ENCODE measurements at regions not wholly inside any gene's neighbourhood (a gene's known extent, or its start where the extent isn't known, plus 50 kb on each side); places are given as distances from the start of the nearest gene placed in this dataset.

GRCh38 chr7:136496551-136496950 lies 371.9 kb upstream of the CHRM2 start:
- Histone ChIP-seq H3K9ac (ENCODE audit: low read depth, low read length, poor library complexity, severe bottlenecking) (no peak overlapping the region), H2AFZ (ENCODE audit: low read length) (no peak overlapping the region), H3K36me3 (ENCODE audit: insufficient read depth, low read length) (no peaks in the 10 kb centered on the region), H3K27me3 (ENCODE audit: insufficient read depth, low read length, poor library complexity, severe bottlenecking) (no peaks in the 10 kb centered on the region), H3K4me3 (ENCODE audit: low read length, poor library complexity, severe bottlenecking) (no peak overlapping the region), H3K9me2 (replicated peaks; ENCODE audit: low read depth, low read length) (no peaks in the 10 kb centered on the region), H3K4me1 (ENCODE audit: insufficient read depth, low read length, poor library complexity, severe bottlenecking) (no peaks in the 10 kb centered on the region), H4K20me1 (ENCODE audit: insufficient read depth, low read length, poor library complexity, severe bottlenecking) (no peaks in the 10 kb centered on the region), H3K9me3 (ENCODE audit: insufficient read depth, low read depth, low read length) (no peaks in the 10 kb centered on the region), H3F3A (ENCODE audit: low read depth) (no peaks in the 10 kb centered on the region), H3K4me2 (ENCODE audit: low read depth, low read length, poor library complexity, severe bottlenecking) (no peak overlapping the region), H3K79me2 (ENCODE audit: insufficient read depth, low read length) (no peaks in the 10 kb centered on the region)
- TF ChIP-seq, protein P1, sequence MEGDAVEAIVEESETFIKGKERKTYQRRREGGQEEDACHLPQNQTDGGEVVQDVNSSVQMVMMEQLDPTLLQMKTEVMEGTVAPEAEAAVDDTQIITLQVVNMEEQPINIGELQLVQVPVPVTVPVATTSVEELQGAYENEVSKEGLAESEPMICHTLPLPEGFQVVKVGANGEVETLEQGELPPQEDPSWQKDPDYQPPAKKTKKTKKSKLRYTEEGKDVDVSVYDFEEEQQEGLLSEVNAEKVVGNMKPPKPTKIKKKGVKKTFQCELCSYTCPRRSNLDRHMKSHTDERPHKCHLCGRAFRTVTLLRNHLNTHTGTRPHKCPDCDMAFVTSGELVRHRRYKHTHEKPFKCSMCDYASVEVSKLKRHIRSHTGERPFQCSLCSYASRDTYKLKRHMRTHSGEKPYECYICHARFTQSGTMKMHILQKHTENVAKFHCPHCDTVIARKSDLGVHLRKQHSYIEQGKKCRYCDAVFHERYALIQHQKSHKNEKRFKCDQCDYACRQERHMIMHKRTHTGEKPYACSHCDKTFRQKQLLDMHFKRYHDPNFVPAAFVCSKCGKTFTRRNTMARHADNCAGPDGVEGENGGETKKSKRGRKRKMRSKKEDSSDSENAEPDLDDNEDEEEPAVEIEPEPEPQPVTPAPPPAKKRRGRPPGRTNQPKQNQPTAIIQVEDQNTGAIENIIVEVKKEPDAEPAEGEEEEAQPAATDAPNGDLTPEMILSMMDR (conservative IDR thresholded peaks at IDR 0.05; ENCODE audit: low read length) = no peak

DNA sequence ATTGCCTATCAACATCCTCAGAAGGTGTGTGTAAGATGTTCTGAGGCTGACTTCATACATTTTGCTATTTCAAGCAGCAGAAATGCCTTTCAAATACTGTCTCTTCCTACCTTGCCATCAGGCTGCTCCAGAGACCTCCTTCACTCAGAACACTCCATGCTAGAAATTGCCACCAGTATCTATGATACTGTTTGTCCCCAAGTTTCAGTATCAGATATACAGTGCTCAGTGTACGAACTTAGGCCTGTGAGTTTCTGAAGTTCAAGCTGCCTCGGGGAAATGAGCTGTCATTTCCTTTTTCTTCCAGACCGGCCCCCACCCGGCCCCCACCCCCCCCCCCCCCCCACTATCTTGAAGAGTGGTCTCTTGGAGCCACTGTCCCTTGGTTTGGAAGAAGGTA lies 373.4 kb upstream of the CHRM2 start:
- H3K4me3 ChIP-seq (ENCODE audit: low read length, poor library complexity, severe bottlenecking) = no peak overlapping the region
- no peak overlapping the region for H2AFZ ChIP-seq (ENCODE audit: low read length)
- no peak overlapping the region for H3K4me2 ChIP-seq (ENCODE audit: low read depth, low read length, poor library complexity, severe bottlenecking)
- H3K9me2 ChIP-seq (replicated peaks; ENCODE audit: low read depth, low read length) = no peaks in the 10 kb centered on the region
- no peak overlapping the region for H3K9ac ChIP-seq (ENCODE audit: low read depth, low read length, poor library complexity, severe bottlenecking)
- H3K9me3 ChIP-seq (ENCODE audit: insufficient read depth, low read depth, low read length) = no peaks in the 10 kb centered on the region
- H4K20me1 ChIP-seq (ENCODE audit: insufficient read depth, low read length, poor library complexity, severe bottlenecking) = no peaks in the 10 kb centered on the region
- H3K79me2 ChIP-seq (ENCODE audit: insufficient read depth, low read length) = no peaks in the 10 kb centered on the region
- H3K36me3 ChIP-seq (ENCODE audit: insufficient read depth, low read length) = no peaks in the 10 kb centered on the region
- H3K27me3 ChIP-seq (ENCODE audit: insufficient read depth, low read length, poor library complexity, severe bottlenecking) = no peaks in the 10 kb centered on the region
- H3K4me1 ChIP-seq (ENCODE audit: insufficient read depth, low read length, poor library complexity, severe bottlenecking) = no peaks in the 10 kb centered on the region
- H3F3A ChIP-seq (ENCODE audit: low read depth) = no peaks in the 10 kb centered on the region
- TF ChIP-seq, protein P1 (conservative IDR thresholded peaks at IDR 0.05; ENCODE audit: low read length) = no peak
- no peak for TF ChIP-seq EZH2phosphoT487 (IDR thresholded peaks at IDR 0.05; ENCODE audit: borderline replicate concordance)

DNA sequence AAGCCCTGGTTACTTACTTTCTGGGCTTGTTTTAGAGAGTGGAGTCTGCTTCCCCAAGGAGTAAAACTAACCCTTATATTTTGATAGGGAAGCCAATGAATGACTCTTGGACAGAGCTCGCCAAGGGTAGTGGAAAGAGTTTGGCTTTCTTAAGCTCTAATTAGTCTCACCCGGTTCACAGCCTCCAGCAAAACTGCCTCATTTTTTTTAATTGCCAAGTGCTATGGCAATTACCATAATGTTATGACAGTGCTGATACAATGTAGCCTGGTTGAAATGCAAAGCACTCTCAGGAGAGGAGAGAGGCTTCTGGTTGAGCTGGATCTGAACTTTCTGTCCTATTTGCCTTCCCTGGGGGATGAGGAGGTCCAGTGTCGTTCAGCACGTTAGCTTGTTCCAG lies 376.1 kb upstream of the CHRM2 start:
- H4K20me1 ChIP-seq (ENCODE audit: insufficient read depth, low read length, poor library complexity, severe bottlenecking) = no peaks in the 10 kb centered on the region
- H3K27me3 ChIP-seq (ENCODE audit: insufficient read depth, low read length, poor library complexity, severe bottlenecking) = no peaks in the 10 kb centered on the region
- H3K4me2 ChIP-seq (ENCODE audit: low read depth, low read length, poor library complexity, severe bottlenecking) = no peak overlapping the region
- H2AFZ ChIP-seq (ENCODE audit: low read length) = no peak overlapping the region
- no peaks in the 10 kb centered on the region for H3K36me3 ChIP-seq (ENCODE audit: insufficient read depth, low read length)
- H3K9ac ChIP-seq (ENCODE audit: low read depth, low read length, poor library complexity, severe bottlenecking) = no peak overlapping the region
- H3K4me3 ChIP-seq (ENCODE audit: low read length, poor library complexity, severe bottlenecking) = no peak overlapping the region
- no peaks in the 10 kb centered on the region for H3K9me3 ChIP-seq (ENCODE audit: insufficient read depth, low read depth, low read length)
- no peaks in the 10 kb centered on the region for H3F3A ChIP-seq (ENCODE audit: low read depth)
- no peaks in the 10 kb centered on the region for H3K79me2 ChIP-seq (ENCODE audit: insufficient read depth, low read length)
- no peaks in the 10 kb centered on the region for H3K4me1 ChIP-seq (ENCODE audit: insufficient read depth, low read length, poor library complexity, severe bottlenecking)
- TF ChIP-seq, protein P1 (conservative IDR thresholded peaks at IDR 0.05; ENCODE audit: low read length) = no peak
- TF ChIP-seq EZH2phosphoT487 (IDR thresholded peaks at IDR 0.05; ENCODE audit: borderline replicate concordance) = no peak
- no peaks in the 10 kb centered on the region for H3K9me2 ChIP-seq (replicated peaks; ENCODE audit: low read depth, low read length)

All from Loucy (cell line).